Renal pelvis (tissue), 1 donor: ENCODE measurements at regions not wholly inside any gene's neighbourhood (a gene's known extent, or its start where the extent isn't known, plus 50 kb on each side); places are given as distances from the start of the nearest gene placed in this dataset.
"Not testable (repeated sequence)": the region's sequence is repeated elsewhere in the genome, so short reads cannot be mapped to it uniquely, and the experiment has no call there.

ENCODE experiments used
- DNase-seq: peaks from one replicate; pipeline ENCODE4 v3.0.0-alpha.2; 2013

- no peak for DNase-seq
Observed at GRCh38 chr14:97143456-97143855, 346.3 kb downstream of the VRK1 start.

- DNase-seq: not testable (repeated sequence)
Observed at GRCh38 chr14:97148021-97148420, 350.8 kb downstream of the VRK1 start.

DNA sequence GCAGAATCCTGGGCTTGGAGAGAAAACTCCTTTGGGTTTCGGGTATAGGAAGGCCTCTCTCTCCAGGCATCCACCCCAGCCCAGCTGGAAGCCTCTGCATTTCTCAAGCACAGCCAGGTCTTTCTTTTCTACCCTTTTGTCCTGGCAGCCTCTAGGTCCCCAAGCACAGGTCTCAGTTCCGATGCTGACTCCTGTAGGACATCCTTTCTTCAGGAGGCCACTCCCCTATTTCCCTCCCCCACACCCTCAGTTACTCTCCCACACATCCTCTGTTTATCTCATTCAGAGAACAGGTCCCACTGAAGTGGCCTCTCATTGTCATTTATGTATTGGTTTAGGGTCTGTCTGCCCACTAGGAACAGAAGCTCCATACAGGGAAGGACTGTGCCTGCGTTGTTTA, 352.6 kb downstream of the VRK1 start:
- no peak for DNase-seq

- no peak for DNase-seq
Observed at GRCh38 chr14:97153527-97153926, 356.3 kb downstream of the VRK1 start.

DNA sequence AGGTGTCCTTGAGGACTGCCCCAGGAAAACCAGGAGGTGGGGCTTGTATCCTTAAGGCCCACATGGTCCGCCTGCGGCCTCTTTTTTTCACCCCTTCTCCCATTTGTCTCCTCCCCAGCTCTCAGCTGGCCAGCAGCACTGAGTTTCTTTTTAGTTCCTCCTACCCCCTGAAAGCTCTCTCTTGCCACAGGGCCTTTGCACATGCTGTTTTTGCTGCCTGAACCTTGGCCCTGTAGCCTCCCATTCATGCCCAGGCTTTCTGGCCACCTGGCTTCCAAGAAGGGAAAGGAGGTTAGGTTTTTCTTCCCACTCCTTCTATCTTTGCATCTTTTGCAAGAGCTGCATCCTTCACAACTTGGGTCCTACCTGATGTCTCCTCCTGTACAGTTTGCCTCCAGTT, 358.1 kb downstream of the VRK1 start:
- no peak for DNase-seq

DNA sequence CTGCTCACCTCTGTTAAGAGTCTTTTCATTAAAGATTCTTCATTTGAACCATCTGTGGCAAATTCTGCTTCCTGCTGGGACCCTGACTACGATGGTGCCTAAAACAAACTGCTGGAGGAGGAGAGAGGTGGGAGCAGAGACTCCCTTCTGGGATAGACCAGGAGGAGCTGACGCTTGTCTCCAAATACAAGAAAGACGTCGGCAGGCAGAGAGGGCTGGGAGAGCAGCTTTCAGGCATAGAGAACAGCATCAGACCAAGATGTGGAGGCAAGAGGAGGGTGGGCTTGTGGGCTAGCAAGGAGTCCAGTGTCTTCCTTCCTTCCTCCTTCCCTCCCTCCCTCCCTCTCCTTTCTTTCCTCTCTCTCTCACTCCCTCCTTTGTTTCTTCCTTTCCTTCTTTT, 358.6 kb downstream of the VRK1 start:
- no peak for DNase-seq

DNA sequence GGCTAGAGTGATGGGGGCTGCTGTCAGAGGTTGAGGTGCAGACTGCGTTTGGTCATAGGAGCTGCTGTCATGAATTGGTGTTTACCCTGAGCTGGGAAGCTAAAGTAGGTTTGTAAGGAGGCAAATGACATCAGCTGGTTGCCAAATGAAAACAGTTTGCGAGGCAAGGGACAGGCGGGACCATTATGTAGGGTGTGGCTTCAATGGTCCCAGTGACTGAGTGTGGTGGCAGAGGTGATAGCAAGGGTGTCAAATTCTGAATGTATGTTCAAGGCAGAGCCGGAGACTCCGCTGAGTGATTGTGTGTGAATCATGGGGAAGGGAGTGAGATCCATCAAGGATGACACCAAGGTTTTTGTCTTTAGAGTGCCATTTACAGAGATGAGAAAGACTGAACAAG, 359.5 kb downstream of the VRK1 start:
- DNase-seq: no peak

DNA sequence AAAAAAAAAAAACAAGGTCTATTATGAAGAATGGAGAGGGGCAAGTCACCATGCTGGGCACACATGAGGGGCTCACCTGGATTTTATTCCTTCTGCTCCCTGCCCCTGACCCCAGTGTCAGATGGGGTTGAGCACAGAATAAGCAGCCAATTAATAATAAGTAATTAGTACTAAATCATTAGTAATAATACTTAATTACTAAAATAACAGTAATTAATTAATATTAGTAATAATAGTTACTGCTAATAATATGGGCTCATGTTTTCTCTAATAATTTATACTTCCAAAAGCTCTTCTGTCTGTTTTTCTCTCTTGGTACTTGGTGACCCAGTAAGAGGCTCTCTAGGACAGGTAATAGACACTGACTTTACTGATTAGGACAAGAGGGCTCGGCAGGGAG, 360.9 kb downstream of the VRK1 start:
- DNase-seq: no peak

DNA sequence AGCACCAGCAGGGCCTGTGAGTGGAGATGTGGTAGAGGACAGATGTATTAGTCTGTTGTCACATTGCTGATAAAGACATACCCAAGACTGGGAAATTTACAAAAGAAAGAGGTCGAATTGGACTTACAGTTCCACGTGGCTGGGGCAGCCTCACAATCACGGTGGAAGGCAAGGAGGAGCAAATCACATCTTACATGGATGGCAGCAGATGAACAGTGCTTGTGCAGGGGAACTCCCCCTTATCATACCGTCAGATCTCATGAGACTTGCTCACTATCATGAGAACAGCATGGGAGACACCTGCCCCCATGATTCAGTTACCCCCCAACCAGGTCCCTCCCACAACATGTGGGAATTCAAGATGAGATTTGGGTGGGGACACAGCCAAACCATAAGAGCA, 361.9 kb downstream of the VRK1 start:
- DNase-seq: no peak

DNA sequence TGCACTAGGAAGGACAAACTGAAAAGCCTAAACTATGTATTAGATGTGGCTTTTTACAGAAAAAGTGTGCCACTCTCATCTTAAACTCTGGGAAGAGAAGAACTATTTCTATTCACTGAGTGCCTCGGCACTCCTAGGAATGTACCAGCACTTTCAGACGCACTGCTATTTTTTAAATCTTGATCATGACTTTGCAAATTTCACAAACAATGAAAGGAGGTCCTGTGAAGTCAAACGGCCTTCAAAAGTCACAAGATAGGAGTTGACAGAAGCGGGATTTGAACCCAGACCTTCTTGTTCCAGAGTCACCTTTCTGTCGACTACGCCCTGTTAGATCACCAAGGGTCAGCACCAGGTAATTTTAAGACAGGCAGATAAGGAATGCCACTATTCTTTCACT, 365.4 kb downstream of the VRK1 start:
- DNase-seq: no peak

DNA sequence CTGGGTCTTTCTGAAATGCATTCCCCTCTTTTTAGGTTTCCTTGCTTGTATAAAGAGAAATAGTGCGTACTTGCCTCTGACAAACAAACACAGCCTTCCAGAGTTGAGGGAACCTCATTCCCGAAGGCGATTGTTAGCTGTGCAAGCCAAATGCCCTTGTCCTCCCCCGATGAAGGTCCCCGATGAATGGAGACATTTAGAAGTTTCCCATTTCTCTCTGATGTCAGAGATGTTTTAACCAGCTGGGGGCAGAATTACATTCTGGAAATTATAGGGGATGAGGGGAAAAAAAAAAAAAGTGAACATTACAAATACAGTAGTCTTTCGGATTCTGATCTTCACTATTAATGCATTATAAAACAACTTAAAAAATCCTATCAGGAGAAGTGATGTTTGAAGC, 366.8 kb downstream of the VRK1 start:
- no peak for DNase-seq

DNA sequence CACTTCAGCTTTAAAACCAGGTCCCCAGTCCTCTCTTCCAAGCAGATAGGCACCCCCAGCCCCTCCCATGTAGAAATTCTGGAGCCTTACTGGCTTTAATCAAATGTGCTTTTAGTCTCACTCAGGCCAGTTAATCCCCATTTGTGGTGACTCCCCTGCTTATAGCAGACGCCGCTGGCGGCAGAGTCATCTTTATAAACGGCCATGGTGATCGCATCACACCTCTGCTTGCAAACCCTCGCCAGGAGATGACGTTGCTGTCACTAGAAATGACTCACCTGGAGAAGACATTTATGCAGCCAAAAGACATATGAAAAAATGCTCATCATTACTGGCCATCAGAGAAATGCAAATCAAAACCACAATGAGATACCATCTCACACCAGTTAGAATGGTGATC, 369.3 kb downstream of the VRK1 start:
- DNase-seq: no peak

DNA sequence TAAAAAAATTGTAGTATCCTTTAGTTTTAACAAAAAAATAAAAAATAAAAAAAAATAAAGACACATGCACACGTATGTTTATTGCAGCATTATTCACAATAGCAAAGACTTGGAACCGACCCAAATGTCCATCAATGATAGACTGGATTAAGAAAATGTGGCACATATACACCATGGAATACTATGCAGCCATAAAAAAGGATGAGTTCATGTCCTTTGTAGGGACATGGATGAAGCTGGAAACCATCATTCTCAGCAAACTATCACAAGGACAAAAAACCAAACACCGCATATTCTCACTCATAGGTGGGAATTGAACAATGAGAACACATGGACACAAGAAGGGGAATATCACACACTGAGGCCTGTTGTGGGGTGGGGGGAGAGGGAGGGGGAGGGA, 370.4 kb downstream of the VRK1 start:
- not testable (repeated sequence) for DNase-seq

- no peak for DNase-seq
Observed at GRCh38 chr14:97172644-97173043, 375.5 kb downstream of the VRK1 start.

DNA sequence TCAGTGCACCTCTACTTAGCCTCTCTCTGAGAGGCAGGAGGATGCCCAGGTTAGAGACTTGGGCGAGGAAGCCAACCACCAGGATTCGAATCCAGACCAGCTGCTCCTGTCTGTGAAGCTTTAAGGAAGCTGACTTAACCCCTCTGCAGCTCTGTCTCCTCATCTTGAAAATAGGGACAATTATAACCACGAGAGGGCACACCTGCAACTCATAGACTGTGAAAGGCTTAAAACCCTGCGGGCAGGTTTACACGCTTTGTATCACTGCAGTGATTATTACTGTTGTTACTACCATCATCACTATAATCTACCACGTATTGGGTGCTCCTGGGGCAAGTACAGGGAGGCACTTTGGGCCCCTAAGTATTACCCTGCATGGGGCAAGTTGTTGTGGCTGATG, 379.8 kb downstream of the VRK1 start:
- DNase-seq: no peak

- no peak for DNase-seq
Observed at GRCh38 chr14:97177635-97178034, 380.5 kb downstream of the VRK1 start.

GRCh38 chr14:97178781-97179180, 381.6 kb downstream of the VRK1 start:
- DNase-seq: no peak

DNA sequence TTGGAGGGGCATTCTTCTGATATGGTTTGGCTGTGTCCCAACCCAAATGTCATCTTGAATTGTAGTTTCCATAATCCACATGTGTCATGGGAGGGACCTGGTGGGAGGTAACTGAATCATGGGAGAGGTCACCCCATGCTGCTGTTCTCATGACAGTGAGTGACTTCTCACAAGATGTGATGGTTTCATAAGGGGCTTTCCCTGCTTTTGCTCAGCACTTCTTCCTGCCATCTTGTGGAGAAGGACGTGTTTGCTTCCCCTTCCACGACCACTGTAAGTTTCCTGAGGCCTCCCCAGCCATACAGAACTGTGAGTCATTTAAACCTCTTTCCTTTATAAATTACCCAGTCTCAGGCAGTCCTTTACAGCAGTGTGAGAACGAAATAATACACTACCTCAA, 382.4 kb downstream of the VRK1 start:
- DNase-seq: no peak

- DNase-seq: no peak
Observed at GRCh38 chr14:97180304-97181200, 383.4 kb downstream of the VRK1 start.

GRCh38 chr14:97185186-97185585, 388.0 kb downstream of the VRK1 start:
- DNase-seq: peak; percentile 11

DNA sequence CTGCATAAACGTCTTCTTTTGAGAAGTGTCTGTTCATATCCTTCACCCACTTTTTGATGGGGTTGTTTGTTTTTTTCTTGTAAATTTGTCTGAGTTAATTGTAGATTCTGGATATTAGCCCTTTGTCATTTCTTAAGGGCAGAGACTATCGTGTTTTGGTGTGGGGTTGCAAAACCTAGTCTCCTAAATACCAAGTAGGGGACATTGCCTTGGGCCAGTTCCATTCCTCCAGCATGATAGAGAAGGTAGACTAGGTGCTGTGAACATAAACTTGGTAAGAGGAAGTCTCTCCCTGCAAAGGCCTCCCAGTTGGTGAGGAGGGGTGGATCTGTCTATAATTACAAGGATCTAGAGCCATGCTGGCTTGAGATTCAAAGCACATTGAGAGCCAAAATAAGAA, 390.7 kb downstream of the VRK1 start:
- DNase-seq: no peak

DNA sequence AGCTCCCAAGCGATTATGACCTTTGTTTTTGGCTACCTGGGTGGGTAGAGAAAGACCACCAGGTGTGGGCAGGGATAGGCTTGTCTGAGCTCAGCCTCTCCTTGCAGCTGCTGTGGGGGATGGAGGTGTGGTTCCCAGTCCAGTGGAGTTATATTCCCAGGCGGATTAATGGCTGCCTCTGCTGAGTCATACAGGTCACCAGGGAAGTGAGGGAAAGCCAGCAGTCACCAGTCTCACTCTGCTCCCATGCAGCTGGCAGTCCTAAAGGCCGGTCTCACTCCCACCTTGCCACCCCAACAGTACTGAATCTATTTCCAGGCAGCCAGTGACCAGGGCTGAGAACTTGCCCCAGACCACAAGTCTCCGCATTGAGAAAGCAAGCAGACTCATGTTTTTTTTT, 399.2 kb downstream of the VRK1 start:
- no peak for DNase-seq

- DNase-seq: no peak
Observed at GRCh38 chr14:97198813-97199212, 401.6 kb downstream of the VRK1 start.

- DNase-seq: no peak
Observed at GRCh38 chr14:97200245-97200644, 403.1 kb downstream of the VRK1 start.
